GM03348 (cell line): ENCODE measurements at regions not wholly inside any gene's neighbourhood (a gene's known extent, or its start where the extent isn't known, plus 50 kb on each side); places are given as distances from the start of the nearest gene placed in this dataset.
"Not testable (repeated sequence)": the region's sequence is repeated elsewhere in the genome, so short reads cannot be mapped to it uniquely, and the experiment has no call there.

ENCODE experiments used
- DNase-seq: peaks from one replicate; pipeline ENCODE4 v3.0.0; 2012; ENCODE audit warnings: low spot score

DNA sequence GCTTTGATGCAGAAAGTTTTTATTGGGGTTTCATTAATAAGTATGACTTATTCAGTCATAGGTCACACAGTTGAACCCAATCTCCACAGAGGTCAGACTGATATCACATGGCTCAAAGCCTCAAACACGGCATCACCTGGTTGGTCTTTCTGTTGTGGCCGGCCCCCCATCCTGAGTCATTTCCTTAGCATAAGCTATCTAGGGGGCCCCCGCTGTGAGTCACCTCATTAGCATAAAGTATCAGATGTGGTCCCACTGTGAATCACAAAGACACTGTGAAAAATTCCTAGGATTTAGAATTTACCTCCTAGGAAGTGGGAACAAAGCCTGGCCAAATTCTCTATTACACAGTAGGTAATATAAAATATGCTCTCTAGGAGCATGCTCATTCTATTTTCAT is 502.2 kb downstream of the PYDC2 start:
- no peak for DNase-seq

DNA sequence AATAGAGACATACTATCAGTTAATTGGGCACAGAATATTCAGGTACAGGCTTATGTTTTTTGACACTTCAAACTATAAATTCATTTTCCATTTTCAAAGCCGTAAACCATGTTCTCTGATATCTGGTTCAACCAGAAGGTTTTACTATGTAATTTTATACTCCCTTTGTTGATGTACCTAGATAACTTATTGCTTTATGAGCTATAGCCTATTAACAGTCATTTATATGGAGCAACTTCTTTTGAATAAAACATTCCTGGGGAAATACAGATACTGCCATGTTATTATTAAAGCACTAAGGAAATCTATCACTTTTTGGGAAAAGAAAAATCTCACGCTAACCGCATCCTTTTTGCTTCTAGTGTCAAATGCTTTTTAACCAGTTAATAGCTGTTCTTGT is 505.6 kb downstream of the PYDC2 start:
- DNase-seq: no peak

DNA sequence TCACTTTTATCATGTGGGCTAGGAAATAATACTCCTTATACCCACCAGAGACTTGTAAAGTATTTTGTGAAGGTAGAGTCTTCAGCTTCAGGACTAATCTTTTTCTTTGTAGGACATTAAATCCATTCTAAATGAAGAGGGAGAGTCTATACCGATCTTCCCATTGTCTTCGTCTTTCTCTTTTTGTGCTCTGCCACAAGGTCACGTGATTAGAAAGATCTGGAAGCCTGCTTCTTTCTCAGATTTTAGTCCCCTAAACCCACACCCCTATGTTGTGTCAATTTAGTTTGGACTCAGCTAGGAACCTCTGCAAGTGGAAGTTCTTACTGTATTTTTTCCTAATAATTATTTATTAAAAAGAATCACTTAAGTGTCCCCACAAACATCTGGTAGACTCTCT is 507.3 kb downstream of the PYDC2 start:
- DNase-seq: no peak

DNA sequence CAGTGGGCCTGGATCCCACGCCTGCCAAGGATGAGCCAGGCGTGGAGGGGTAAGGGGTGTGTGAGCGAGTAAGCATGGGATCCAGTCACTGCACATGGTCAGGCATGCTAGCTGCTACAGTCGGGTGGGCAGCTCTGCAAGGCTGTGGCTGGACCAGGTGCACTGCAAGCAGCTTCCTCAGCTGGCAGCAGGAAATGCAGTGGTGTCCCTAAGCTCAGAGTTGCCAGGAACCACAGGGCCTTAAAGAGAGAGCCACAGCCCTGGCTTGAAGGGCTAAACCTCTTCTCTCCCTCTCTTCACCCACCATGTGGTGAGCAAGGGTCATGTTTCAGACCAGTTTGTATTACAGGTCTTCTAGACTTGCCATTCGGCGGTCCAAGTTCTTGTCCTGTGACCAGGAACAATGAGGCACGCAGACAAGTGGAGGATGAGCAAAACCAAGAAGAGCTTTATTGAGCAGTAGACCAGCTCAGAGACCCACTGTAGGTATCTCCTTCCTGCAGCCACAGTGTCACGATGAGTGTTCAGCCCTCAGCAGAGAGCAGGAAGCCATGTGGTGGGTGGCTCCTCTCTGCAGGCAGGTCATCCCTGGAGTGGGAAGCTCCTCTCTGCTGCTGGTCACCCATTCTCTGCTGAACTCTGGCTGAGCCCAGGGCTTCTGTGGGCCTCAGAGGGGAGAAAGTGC is 511.9 kb downstream of the PYDC2 start:
- no peak for DNase-seq

DNA sequence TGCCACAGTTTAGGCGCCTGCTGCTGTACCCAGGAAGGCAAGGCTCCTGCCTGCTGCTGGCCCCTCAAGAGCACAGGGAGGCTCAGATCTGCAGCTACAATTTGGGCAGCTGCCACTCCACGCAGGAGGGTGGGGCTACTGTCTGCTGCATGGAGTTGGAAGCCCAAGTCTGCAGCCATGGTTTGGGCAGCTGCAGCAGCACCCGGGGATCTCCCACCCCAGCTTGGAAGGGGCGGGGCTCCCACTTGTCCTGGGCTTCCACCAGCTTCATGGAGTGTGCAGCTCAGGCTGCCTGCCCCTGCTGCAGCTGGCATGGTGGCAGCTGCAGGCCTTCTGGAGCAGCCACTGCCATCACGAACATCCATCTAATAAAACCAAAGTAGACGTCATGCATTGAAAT is 512.9 kb downstream of the PYDC2 start:
- no peak for DNase-seq

DNA sequence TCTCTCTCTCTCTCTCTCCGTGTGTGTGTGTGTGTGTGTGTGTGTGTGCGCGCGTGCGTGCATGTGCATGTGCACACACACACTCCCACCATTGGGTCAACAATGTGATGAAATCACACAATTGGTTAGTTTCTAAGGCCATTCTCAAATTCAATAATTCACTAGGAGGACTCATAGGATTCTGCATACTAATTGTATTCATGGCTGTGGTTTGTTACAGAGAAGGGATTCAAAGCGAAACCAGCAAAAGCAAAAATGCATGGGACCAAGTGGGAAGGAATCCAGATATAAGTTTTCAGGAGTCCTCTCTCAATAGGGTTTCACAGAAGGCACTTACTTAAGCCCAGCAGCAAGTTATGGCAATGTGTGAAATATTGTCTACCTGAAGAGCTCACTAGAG is 515.0 kb downstream of the PYDC2 start:
- DNase-seq: no peak

DNA sequence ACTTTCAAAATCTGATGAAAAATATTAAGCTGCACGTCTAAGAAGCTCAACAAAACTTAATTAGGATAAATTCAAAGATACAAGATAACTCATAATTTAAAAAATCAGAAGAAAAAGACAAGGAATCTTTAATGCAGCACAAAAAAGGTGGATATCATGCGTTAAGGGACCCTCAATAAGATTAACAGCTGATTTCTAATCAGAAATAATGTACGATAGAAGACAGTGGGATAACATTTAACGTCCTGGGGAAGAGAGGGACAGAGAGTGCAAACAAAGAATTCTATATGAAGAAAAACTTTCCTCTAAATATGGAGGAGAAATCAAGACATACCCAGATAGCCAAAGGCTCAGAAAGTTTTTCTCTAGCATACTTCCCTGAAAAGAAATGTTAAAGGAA is 519.5 kb downstream of the PYDC2 start:
- DNase-seq: no peak

DNA sequence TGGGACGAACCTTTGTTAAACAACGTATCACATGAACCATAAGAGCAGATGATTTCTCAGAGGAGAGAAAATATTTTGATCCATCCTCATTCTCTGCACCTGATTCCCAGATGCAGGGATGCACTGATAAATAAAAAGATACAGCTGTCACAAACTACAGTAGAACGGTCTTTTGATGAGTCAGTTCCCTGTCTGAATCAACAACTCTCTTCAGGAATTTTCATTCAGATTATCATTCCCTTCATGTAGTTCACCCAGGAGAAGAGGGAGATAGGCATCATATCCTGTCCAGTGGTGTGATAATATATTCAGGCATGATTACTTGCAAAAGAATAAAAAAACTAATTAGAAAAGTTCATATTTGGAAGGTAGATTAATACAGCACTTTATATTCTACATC is 521.5 kb downstream of the PYDC2 start:
- DNase-seq: no peak

DNA sequence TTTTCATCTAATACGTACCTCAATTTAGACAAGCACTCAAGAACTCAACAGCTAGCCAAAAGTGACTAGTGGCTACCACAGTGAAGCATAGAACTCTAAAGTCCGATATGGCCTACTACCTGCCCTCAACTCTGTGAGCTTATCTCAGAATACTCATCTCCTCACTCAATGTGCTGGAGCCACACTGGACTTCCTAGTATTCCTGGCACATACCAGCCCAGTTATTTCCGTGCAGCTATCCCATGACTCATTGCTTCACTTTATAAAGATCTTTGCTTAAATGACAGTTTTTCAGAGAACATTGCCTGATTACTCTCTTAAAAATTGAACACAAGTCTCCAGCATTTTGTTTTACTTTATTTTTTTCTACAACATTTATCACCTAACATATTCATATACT is 524.7 kb downstream of the PYDC2 start:
- no peak for DNase-seq

DNA sequence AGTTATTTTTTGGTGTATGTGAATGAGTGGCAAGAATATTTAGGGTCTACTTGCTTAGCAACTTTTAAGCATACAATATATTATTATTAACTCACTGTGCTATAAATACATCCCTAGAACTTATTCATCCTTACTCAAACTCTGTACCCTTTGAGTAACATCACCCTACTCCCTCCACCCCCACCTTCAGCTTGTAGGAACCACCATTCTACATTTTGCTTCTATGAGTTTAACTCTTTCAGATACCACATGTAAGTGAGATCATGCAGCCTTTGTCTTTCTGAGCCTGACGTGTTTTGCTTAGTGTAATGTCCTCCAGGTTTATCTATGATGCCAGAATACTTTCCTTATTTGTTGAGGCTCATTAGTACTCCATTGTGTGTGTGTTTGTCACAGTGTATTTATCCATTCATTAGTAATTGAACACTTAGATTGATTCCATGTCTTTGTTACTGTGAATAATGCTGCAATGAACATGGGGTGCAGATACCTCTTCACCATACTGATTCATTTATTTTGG is 526.9 kb downstream of the PYDC2 start:
- no peak for DNase-seq

DNA sequence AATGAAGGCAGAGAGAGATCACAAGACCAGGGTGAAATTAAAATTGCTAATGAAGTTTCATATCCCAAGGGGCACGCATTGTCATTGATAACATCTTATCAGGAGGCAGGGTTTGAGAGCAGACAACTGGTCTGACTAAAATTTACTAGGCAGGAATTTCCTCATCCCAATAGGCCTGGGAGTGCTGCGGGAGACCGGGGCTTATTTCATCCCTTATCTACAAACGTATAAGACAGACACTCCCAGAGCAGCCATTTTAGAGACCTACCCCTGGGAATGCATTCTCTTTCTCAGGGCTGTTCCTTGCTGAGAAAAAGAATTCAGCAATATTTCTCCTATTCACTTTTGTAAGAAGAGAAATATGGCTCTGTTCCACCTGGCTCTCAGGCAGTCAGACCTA is 533.0 kb downstream of the PYDC2 start:
- not testable (repeated sequence) for DNase-seq

DNA sequence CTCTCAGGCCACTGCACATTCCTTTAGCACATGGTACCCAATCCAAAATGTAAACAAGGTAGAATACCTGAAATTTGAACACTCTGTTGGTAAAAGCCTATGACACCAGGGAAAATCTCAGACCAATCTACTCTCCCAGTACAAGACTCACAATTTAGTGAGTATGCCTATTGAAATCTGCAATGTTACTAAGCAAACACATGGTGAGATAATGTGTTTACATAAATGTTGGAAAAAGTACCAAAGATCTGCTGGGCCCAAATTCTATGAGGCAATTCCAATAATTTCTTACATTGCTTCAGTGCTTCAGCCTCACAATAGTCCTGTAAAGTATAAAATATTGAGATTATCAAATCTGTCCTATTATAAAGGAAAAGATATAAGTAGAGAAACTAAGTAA is 536.1 kb downstream of the PYDC2 start:
- DNase-seq: no peak

DNA sequence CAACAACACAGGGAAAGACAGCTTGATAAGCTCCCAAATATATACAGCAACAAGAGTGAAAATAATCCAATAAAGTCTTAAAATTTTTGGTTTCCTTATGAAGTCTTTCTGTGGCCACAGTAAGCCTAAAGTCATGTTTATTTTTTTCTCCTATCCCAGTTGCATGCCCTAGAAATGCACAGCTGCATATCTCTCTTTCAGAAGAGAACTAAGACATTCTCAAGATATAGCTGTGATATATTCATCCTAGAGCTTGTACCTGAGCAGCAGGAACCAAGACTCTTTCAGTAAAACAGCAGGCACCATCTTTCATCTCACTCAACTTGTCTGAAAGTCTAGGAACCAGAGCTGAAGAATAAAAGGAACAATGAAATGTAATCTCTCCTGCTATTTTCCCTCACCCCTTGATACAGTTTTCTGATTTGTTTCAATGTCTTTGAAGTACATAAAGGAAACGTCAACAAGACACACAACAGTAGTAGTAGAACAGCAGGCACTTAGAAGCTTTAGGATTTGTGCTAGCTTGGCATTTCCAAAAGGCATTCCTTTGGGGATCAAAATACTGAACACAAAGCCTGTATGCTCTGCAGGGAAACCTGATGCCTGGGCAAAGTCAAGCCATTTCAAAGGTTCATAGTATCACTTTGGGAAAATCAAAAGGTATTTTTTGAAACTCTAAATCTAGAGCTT is 536.8 kb downstream of the PYDC2 start:
- no peak for DNase-seq

DNA sequence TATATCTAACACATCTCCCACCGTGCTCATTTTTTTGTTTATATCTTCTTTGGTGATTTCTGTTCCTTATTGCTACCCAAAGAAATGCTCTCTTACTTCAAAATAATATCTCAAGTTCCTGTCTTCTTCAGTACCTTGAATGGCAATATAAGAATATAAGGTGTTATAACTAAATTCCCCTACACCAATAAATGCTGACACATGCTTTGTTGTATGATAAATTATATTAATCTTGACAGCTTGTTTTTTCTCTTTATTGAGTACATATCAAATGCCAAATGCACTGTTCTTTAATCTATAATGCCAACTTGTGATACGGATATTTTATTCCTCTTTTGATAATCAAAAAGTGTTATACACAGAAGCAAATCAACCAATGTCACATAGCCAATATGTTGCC is 540.3 kb downstream of the PYDC2 start:
- DNase-seq: no peak

DNA sequence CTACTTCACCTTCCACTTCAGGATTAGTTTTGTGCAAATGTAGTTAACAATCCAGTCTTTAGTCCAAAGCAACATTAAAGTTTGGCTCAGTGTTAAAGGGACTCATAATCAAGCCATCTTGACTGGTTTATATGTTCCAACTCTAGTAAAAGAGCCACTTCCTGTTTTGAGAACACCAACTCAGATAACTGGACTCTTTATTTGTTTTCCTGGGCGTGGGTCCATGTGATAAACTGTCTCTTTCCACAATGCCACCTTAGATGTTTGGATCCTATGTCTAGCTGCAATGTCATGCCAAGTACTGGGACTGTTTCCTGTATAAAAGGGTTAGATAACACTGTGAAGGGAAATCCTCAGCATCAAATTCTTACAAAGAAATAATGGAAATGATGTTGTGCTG is 545.0 kb downstream of the PYDC2 start:
- DNase-seq: no peak

DNA sequence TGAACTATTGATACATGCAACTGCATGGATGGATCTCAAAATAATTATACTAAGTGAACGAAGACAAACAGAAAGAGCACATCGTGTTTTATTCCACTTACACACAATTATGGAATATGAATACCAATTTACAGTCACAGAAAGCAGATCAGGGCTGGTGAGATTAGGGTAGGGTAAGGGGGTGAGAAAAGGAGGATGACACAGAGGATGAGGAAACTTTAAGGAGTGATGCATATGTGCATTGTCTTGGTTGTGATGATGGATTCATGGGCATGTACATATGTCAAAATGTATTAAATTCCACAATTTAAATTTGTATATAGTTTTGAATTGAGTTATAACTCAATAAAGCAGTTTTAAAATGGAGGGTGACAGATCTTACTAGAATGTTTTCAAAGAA is 548.9 kb downstream of the PYDC2 start:
- DNase-seq: no peak

DNA sequence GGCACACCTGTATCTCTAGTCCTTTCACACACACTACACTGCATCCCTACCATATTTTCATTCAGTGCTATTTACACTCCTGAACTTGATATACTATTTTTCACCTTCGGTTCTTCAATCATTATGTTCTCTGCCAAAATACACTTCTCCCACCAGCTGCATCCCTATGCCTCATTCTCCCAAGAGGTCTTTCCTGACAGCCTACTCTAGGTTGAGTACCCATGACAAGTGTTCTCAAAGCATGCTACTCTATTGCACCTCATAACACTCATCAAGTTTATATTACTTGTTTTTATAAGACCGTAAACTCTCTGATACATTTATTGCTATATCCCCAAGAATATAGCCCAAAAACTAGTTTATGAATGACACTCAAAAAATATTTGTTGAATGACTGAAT is 549.5 kb downstream of the PYDC2 start:
- DNase-seq: no peak

DNA sequence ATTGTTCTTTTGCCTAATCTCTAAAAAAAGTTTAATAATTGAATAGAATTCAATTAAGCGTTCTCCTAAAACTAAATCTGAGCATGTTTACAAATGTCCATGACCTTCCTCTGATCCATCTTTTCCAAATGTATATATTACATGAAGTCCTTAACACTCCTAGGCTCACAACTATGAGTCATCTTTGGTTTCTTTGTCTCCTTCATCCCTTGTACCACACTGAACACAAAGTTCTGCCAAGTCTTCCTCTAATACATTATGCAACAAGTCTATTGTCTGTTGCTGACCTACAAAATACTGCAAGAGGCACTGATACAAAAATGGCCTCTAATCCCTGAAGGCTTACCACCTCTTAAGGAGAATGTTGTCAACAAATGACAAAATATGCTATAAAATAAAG is 550.2 kb downstream of the PYDC2 start:
- no peak for DNase-seq

DNA sequence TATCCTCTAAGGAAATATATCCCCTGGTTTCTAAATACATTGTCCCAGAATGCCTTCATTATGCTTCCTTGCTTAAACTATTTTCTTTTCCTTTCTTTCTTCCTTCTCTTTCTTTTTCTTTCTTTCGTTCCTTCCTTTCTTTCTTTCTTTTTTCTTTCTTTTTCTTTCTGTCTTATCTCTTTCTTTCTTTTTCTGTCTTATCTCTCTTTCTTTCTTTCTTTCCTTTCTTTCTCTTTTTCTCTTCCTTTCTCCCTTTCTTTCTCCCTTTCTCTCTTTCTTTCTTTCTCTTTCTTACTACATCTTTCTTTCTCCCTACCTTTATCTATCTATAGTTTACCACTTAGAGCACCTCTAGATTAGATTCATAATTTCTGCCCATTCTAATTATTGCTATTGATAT is 552.1 kb downstream of the PYDC2 start:
- DNase-seq: no peak

DNA sequence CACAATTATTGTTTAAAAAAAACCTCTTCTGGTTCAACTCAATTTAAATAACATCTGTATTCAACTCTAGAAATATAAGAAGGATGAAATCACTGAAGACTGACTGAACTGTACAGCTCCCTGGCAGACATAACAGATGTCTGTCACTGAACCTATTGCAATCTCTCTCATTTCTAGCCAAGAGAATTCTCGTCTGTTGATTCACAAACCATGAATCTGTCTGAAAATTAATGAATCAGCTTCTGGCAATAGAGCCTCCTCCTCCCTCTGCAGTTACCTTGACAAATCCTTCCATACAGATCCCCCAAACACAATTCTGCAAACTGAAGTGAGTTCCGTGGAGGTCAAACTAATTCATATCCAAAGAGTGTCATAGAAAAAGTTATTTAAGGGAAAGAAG is 561.4 kb downstream of the PYDC2 start:
- DNase-seq: no peak

DNA sequence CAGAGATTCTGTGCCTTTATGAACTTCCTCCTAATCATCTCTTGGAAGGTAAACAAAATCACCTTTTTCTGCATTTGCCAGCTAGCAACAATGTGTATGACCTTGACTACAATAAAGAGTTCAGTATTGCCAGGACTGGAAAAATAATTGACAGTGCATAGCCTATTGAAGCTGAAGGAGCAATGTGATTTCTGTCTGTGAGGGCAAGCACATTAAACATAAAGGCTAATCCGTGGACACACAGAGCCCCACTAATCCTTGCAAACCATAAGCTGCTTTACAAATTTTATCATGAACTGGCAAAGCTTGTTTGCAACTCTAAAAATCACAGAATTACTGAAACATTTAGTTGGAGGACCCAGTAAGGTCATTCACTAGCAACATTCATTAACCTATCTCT is 563.8 kb downstream of the PYDC2 start:
- no peak for DNase-seq

DNA sequence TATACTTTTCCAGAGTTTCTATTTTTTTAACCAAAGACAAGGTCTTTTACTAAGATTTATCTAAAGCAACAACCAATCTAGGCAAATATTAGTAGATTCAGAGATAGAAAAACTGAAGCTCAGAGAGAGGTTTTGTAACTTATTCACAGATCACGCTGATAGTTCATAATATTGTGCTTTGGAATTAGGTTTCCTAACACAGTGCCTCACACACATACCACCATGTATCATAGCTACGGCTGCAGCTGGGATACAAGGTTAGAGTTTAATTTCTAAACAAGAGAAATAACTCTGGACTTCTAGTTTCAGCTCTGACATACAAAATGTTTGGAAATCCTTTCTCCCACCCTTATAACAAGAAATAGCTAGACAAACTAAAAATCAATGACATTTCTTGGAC is 565.7 kb downstream of the PYDC2 start:
- DNase-seq: no peak

DNA sequence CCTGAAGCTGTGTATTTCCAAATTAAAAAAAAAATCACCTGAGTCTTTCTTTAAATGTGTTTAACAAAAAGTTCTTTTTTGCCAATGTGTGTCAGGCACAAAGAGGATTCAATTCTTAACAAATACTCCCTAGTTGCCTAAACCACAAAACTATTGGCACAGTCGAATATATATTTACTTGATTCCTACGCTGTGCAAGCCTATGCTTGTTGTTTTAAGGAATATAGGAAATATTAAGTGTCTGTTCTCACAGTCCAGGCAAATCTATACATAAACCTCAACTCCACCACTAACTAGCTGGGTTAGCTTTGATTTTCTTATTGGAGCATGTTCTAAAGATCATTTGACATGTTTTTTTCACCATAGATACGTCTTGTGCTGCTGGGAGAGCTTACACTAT is 571.0 kb downstream of the PYDC2 start:
- DNase-seq: no peak

DNA sequence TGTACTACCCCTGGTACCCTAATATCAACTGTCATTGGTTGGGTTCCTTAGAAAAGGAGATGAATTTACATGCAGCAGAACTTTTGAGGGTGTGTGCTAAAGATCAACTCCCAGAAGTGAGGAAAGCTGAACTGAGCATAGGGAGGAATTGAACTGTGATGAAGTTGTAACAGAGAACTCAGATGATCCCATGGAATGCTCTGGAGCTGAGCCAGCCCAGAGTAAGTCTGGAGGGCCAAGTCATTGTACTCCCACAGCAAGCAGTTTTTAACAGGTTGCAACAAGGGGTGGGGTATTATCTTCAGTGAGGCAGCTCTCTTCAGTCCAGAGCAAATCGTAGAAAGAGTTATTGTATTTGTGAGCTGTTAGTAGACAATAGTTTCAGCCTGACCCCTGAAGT is 572.3 kb downstream of the PYDC2 start:
- DNase-seq: no peak
